Adrenal gland (tissue), 9 donors: ENCODE measurements at regions not wholly inside any gene's neighbourhood (a gene's known extent, or its start where the extent isn't known, plus 50 kb on each side); places are given as distances from the start of the nearest gene placed in this dataset.

Experiments used
- DNase-seq, 7 donors: peaks; one replicate each; pipeline ENCODE4 v3.0.0-alpha.2; 2019 to 2020
- H3K27ac ChIP-seq, 5 donors: fragments of 200-600 bp; sonication (generic) in 4 of 5; 1 replicate in 3 of 5; 2 replicates in 2 of 5; pipeline versions ENCODE4 v1.5.1 to v1.8.0; 2016 to 2020; ENCODE audit warnings: mild to moderate bottlenecking in 1 of 5
- H3K27me3 ChIP-seq: fragments of 200-600 bp; 2 replicates; pipeline ENCODE4 v1.8.0; 2021
- H3K36me3 ChIP-seq, 2 donors: fragments of 200-600 bp; replicated peaks in 1 of 2; 1 replicate in 1 of 2; 2 replicates in 1 of 2; pipeline versions ENCODE4 v1.5.1 to v1.8.0; 2018 to 2022
- H3K4me1 ChIP-seq, 2 donors: fragments of 200-600 bp; replicated peaks in 1 of 2; 1 replicate in 1 of 2; 2 replicates in 1 of 2; pipeline versions ENCODE4 v1.5.1 to v1.8.0; 2018 to 2021
- H3K4me3 ChIP-seq, 4 donors: fragments of 200-600 bp; sonication (generic) in 3 of 4; one replicate each; pipeline ENCODE4 v1.5.1; 2016 to 2018
- H3K9me3 ChIP-seq, 3 donors: fragments of 200-600 bp; sonication (generic) in 1 of 3; replicated peaks in 1 of 3; 1 replicate in 2 of 3; 2 replicates in 1 of 3; pipeline versions ENCODE4 v1.5.1 to v1.8.0; 2016 to 2021
- POLR2A ChIP-seq, 2 donors: fragments of 450-650 bp; IDR thresholded peaks; one replicate each; pipeline ENCODE4 v1.6.1; 2017; ENCODE audit warnings: antibody characterized with exemption in 2 of 2, mild to moderate bottlenecking in 2 of 2, moderate library complexity in 1 of 2
- WGBS, 4 donors: extraction: QIAGEN DNeasy Blood & Tissue Kit in 2 of 4; methylation state at CpG; one replicate each; pipeline versions ENCODE4 v1.1.5 to v1.1.7; 2013 to 2017; 5-methylcytosine and 5-hydroxymethylcytosine counted together
- intact Hi-C, 2 donors: fragments of 100-400 bp; cut with DNase I; formaldehyde crosslinking; loops; one replicate each; pipeline versions ENCODE4 v1.14.1 to v1.15.0; 2022 to 2023
- TF ChIP-seq, protein P1 (sequence below), 6 experiments: fragments of 450-650 bp in 4 of 6; fragments of 200-600 bp in 2 of 6; sonication (generic) in 1 of 6; IDR thresholded peaks; 1 replicate in 5 of 6; 2 replicates in 1 of 6; pipeline versions ENCODE4 v1.5.1 to v1.8.0; 2016 to 2021; ENCODE audit warnings: antibody characterized with exemption in 6 of 6, mild to moderate bottlenecking in 2 of 6, moderate library complexity in 1 of 6
- donor health status: healthy with polysubstance abuse.
- donor health status: Bipolar disorder and iron deficiency.
- donor health status: DM: yes; HTN: yes; CAD: no.
- donor health status: DM: no; HTN: no; CAD: no.
- donor health status: DM: no; HTN: no; CAD: no.

DNA sequence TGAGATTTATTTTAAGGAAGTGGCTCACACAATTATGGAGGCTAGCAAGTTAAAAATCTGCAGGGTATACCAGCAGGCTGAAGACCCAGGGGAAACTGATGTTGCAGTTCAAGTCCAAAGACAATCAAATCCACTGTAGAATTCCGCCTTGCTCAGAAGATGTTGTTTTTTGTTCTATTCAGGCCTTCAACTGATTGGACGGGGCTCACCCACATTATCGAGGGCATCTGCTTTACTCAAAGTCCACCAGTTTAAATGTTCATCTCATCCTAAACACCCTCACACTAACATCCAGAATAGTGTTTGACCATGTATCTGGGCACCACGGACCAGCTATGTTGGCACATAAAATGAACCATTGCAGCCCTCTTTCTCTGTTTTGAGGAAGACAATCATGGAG is 211.2 kb upstream of the GPR26 start:
- H3K4me1 ChIP-seq: no peaks in the 10 kb centered on the region
- no peaks in the 10 kb centered on the region for H3K27me3 ChIP-seq
- no peaks in the 10 kb centered on the region for H3K9me3 ChIP-seq
- WGBS, 4 donors: 82 to 95% (median 88%) methylated on average over 4 of the region's 4 CpGs
- intact Hi-C loops: no loop called here
- no peaks in the 10 kb centered on the region for H3K36me3 ChIP-seq
- TF ChIP-seq, protein P1, sequence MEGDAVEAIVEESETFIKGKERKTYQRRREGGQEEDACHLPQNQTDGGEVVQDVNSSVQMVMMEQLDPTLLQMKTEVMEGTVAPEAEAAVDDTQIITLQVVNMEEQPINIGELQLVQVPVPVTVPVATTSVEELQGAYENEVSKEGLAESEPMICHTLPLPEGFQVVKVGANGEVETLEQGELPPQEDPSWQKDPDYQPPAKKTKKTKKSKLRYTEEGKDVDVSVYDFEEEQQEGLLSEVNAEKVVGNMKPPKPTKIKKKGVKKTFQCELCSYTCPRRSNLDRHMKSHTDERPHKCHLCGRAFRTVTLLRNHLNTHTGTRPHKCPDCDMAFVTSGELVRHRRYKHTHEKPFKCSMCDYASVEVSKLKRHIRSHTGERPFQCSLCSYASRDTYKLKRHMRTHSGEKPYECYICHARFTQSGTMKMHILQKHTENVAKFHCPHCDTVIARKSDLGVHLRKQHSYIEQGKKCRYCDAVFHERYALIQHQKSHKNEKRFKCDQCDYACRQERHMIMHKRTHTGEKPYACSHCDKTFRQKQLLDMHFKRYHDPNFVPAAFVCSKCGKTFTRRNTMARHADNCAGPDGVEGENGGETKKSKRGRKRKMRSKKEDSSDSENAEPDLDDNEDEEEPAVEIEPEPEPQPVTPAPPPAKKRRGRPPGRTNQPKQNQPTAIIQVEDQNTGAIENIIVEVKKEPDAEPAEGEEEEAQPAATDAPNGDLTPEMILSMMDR (IDR thresholded peaks at IDR 0.05): no peak
- TF ChIP-seq POLR2A (IDR thresholded peaks at IDR 0.05): no peak
- no peak overlapping the region for H3K4me3 ChIP-seq
- H3K27ac ChIP-seq: no peak overlapping the region
- no peak for DNase-seq

DNA sequence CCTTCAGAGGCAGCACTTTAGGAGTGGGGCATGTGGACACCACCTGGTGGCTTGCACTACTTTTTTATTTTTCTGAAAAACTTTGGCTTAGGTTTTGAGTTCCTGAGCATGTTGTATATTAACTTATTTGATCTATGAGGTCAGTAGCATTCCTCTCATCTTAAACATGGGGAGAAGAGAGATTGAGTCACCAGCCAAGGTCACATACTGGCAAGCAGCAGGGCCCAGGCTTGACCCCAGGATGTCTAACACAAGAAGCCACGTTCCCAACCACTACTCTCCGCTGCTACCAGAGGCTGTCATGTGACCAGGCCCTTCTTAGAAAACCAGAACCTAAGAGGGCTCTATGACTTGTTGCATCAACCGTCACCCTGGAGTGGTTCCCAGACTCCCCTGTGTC is 210.3 kb upstream of the GPR26 start:
- DNase-seq: no peak
- Histone ChIP-seq H3K27ac (no peak overlapping the region), H3K36me3 (no peaks in the 10 kb centered on the region), H3K9me3 (no peaks in the 10 kb centered on the region), H3K27me3 (peaks cover 7% of the 10 kb centered on the region), H3K4me3 (no peak overlapping the region), H3K4me1 (no peaks in the 10 kb centered on the region)
- 76 to 88% (median 79%) methylated on average over 3 of the region's 3 CpGs for WGBS, 4 donors
- no peak for TF ChIP-seq POLR2A (IDR thresholded peaks at IDR 0.05)
- TF ChIP-seq, protein P1 (IDR thresholded peaks at IDR 0.05): no peak
- intact Hi-C loops: no loop called here

DNA sequence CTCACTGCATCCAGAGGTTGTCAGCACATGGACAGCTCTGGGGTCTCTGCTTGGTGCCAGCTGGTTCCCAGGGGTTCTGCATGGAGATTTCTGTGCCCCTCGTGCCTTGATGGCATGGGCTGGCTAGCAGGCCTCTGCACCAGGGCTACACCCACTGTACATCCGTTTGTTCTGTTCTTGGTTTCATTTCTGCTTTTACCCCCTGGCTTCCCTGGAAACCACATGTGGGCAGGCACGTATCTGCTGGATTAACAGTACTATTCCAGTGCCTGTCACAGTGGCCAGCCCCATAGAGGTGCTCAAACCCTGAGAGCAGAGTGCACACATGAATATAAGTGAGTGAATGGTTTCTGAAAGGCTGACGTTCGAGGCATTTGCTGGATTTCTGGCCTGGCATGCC is 207.2 kb upstream of the GPR26 start:
- Histone ChIP-seq H3K4me1 (no peaks in the 10 kb centered on the region), H3K4me3 (no peak overlapping the region), H3K9me3 (no peaks in the 10 kb centered on the region), H3K36me3 (no peaks in the 10 kb centered on the region), H3K27me3 (peaks cover 9% of the 10 kb centered on the region), H3K27ac (no peak overlapping the region)
- DNase-seq: no peak
- TF ChIP-seq POLR2A (IDR thresholded peaks at IDR 0.05): no peak
- intact Hi-C loops: no loop called here
- 67 to 79% (median 74%) methylated on average over 5 of the region's 5 CpGs for WGBS, 4 donors

DNA sequence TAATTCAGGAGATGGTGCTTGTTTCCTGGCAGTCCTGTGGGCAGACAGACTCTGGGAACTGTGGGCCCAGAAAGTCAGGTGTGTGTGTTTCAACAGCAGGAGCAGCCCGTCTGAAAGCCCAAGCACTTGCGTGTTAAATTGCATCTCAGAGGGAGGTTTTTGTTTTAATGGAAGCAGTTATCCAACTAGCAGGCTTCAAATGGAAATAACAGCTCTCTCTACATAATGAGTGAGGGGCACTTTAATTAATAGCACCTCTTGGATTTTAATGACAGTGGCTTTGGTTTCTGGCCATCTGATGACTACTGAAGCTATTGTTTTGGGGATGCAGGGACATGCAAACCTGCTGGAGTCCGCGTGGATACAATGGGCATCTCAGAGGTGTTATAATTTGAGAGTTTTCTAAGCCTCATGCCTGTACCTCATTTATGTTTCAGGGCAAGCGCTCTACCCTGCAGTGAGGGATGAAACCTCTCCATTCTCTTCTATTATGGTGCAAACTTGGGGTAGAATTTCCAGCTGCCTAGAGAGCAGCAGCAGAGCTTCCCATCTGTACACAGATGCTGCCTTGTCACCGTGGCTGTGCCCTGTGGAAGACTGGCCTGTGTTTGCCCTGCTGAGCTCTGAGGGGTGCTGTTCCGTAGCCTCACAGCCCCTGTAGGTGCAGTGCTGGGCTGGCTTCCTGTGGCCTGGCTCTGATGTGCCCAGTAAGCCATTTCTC is 206.6 kb upstream of the GPR26 start:
- WGBS, 4 donors: 59 to 85% (median 73%) methylated on average over 4 to 7 of the region's 7 CpGs
- TF ChIP-seq, protein P1 (IDR thresholded peaks at IDR 0.05): no peak
- no peak for TF ChIP-seq POLR2A (IDR thresholded peaks at IDR 0.05)
- H3K9me3 ChIP-seq: no peaks in the 10 kb centered on the region
- DNase-seq: no peak
- no peaks in the 10 kb centered on the region for H3K36me3 ChIP-seq
- intact Hi-C loops: no loop called here
- H3K4me1 ChIP-seq: no peaks in the 10 kb centered on the region
- H3K4me3 ChIP-seq: no peak overlapping the region
- H3K27ac ChIP-seq: no peak overlapping the region
- peaks cover 9% of the 10 kb centered on the region for H3K27me3 ChIP-seq

DNA sequence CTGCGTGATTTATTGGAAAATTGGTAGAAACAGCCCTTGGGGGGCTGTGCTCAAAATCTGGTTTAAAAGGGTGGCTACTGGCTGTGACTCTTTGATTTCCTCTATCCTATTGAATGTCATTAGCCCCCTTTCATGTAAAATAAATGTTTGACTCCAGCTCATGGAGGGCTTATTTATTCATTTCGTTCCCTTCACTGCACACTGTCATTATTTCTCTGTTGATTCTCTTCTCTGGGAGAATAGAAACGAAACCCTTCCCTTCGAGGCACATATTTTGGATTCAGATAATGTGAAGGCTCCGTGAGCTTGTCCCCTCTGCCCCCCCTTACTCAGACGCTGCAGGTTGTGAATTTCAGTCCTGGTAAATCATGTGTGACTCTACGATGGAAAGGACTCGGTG is 203.9 kb upstream of the GPR26 start:
- Histone ChIP-seq H3K4me3 (no peak overlapping the region), H3K36me3 (no peaks in the 10 kb centered on the region), H3K27ac (no peak overlapping the region), H3K27me3 (peaks cover 9% of the 10 kb centered on the region), H3K4me1 (no peaks in the 10 kb centered on the region), H3K9me3 (no peaks in the 10 kb centered on the region)
- TF ChIP-seq, protein P1 (IDR thresholded peaks at IDR 0.05): no peak
- no peak for TF ChIP-seq POLR2A (IDR thresholded peaks at IDR 0.05)
- intact Hi-C loops: no loop called here
- 81 to 86% (median 82%) methylated on average over 8 of the region's 8 CpGs for WGBS, 4 donors
- no peak for DNase-seq
